ENCODE measurements at regions not wholly inside any gene's neighbourhood (a gene's known extent, or its start where the extent isn't known, plus 50 kb on each side); places are given as distances from the start of the nearest gene placed in this dataset. TPM values are rescaled to one million over a fixed set of nuclear protein-coding genes. Genes with fewer than 3 reads are reported as not detected.
"Not testable (repeated sequence)": the region's sequence is repeated elsewhere in the genome, so short reads cannot be mapped to it uniquely, and the experiment has no call there.

DNA sequence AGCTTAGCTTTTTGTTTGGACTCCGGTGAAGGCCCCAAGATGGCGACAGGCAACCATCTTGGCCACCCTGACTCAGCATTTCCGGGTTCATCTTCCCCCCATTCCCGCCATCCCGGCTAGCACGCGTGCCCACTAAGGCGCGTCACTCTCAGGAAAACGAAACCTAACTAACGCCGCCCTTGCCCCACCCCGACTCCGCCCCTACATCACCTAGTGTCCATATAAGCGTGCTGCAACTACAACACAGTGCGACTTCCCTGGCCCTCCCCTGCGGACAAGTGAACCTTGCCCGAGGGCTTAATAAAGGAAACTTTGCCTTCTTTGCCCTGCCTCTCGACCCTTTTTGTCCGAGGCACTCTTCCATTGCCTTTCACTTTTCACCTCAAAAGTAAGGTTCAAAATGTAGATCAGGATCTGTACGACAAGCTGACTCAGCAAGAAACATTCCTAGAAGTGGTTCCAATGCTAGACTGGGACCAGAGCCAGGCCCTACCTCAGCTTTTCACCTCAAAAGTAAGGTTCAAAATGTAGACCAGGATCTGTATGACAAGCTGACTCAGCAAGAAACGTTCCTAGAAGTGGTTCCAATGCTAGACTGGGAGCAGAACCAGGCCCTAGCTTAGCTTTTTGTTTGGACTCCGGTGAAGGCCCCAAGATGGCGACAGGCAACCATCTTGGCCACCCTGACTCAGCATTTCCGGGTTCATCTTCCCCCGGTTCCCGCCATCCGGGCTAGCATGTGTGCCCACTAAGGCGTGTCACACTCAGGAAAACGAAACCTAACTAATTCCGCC, 51.9 kb upstream of the TMEM97 start:
- H3K27ac ChIP-seq (ENCODE audit: low read depth, low read length); H3K27me3 ChIP-seq (ENCODE audit: control insufficient read depth, insufficient read depth, low read length); DNase-seq (ENCODE audit: low read depth, low spot score); POLR2A ChIA-PET; H3K4me3 ChIP-seq (ENCODE audit: low read depth, low read length): not testable (repeated sequence)
- H3K9me3 ChIP-seq (ENCODE audit: control insufficient read depth, insufficient read depth, low read length) = peaks cover 18% of the 10 kb centered on the region
- CTCF ChIA-PET = interaction anchor here (1.6 kb wide), 1 partner anchor 15 kb away, joined by 5 read pairs; no protein-coding TSS in a partner anchor

DNA sequence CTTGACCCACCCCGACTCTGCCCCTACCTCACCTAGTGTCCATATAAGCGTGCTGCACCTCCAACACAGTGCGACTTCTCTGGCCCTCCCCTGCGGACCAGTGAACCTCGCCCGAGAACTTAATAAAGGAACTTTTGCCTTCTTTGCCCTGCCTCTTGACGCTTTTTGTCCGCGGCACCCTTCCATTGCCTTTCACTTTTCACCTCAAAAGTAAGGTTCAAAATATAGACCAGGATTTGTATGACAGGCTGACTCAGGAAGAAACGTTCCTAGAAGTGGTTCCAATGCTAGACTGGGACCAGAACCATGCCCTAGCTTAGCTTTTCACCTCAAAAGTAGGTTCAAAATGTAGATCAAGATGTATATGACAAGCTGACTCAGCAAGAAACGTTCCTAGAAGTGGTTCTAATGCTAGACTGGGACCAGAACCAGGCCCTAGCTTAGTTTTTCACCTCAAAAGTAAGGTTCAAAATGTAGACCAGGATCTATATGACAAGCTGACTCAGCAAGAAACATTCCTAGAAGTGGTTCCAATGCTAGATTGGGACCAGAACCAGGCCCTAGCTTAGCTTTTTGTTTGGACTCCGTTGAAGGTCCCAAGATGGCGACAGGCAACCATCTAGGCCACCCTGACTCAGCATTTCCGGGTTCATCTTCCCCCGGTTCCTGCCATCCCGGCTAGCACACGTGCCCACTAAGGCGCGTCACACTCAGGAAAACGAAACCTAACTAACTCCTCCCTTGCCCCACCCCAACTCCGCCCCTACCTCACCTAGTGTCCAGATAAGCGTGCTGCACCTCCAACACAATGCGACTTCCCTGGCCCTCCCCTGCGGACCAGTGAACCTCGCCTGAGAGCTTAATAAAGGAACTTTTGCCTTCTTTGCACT, 51.0 kb upstream of the TMEM97 start:
- peaks cover 9% of the 10 kb centered on the region for H3K27me3 ChIP-seq (ENCODE audit: control insufficient read depth, insufficient read depth, low read length)
- peaks cover 12% of the 10 kb centered on the region for H3K9me3 ChIP-seq (ENCODE audit: control insufficient read depth, insufficient read depth, low read length)
- no peak overlapping the region for H3K4me3 ChIP-seq (ENCODE audit: low read depth, low read length)
- POLR2A ChIA-PET = no interaction called here
- CTCF ChIA-PET = no interaction called here
- no peak for DNase-seq (ENCODE audit: low read depth, low spot score)
- no peak overlapping the region for H3K27ac ChIP-seq (ENCODE audit: low read depth, low read length)
- TF ChIP-seq, protein P1, sequence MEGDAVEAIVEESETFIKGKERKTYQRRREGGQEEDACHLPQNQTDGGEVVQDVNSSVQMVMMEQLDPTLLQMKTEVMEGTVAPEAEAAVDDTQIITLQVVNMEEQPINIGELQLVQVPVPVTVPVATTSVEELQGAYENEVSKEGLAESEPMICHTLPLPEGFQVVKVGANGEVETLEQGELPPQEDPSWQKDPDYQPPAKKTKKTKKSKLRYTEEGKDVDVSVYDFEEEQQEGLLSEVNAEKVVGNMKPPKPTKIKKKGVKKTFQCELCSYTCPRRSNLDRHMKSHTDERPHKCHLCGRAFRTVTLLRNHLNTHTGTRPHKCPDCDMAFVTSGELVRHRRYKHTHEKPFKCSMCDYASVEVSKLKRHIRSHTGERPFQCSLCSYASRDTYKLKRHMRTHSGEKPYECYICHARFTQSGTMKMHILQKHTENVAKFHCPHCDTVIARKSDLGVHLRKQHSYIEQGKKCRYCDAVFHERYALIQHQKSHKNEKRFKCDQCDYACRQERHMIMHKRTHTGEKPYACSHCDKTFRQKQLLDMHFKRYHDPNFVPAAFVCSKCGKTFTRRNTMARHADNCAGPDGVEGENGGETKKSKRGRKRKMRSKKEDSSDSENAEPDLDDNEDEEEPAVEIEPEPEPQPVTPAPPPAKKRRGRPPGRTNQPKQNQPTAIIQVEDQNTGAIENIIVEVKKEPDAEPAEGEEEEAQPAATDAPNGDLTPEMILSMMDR (IDR thresholded peaks at IDR 0.05; ENCODE audit: low read depth, low read length) = no peak

DNA sequence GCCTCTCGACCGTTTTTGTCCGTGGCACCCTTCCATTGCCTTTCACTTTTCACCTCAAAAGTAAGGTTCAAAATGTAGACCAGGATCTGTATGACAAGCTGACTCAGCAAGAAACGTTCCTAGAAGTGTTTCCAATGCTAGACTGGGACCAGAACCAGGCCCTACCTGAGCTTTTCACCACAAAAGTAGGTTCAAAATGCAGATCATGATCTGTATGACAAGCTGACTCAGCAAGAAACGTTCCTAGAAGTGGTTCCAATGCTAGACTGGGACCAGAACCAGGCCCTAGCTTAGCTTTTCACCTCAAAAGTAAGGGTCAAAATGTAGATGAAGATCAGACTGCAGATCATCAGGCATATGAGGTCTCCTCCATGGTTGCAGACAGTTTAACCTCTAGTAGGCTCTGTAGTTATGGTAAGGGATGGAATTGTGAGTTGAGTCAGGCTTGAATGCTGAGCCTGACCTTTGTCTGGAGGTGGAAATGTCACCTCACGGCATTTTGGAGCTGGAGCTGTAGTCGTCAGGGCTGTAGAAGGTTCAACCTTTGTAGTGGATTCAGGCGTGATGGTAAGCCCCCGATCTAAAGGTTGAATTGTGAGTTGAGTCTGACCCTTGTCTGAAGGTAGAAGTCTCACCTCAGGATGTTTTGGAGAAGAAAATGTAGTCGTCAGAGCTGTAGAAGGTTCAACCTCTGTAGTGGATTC, 50.2 kb upstream of the TMEM97 start:
- peaks cover 12% of the 10 kb centered on the region for H3K9me3 ChIP-seq (ENCODE audit: control insufficient read depth, insufficient read depth, low read length)
- H3K4me3 ChIP-seq (ENCODE audit: low read depth, low read length) = no peak overlapping the region
- no peak for DNase-seq (ENCODE audit: low read depth, low spot score)
- peaks cover 9% of the 10 kb centered on the region for H3K27me3 ChIP-seq (ENCODE audit: control insufficient read depth, insufficient read depth, low read length)
- no peak overlapping the region for H3K27ac ChIP-seq (ENCODE audit: low read depth, low read length)
- ChIA-PET CTCF (no interaction called here), POLR2A (no interaction called here)
- TF ChIP-seq, protein P1 (IDR thresholded peaks at IDR 0.05; ENCODE audit: low read depth, low read length) = no peak

Small RNA genes in the stretch of these regions (small RNA-seq; reads per million reads assigned to genes)
- not detected for gene AC061975.2 (ENCODE audit: insufficient read length, low read depth)

Measured in AG04450 (cell line).